ENCODE measurements at regions not wholly inside any gene's neighbourhood (a gene's known extent, or its start where the extent isn't known, plus 50 kb on each side); places are given as distances from the start of the nearest gene placed in this dataset.

GRCh38 chr14:105944632-105945610, 418.5 kb downstream of the TMEM121 start:
- Histone ChIP-seq H3K9me3 (no peaks in the 10 kb centered on the region; the same call in 2 of the 3 replicates), H3K4me2 (peak overlapping the region; percentile 47), H3K27ac (no peak overlapping the region), H3K4me1 (no peaks in the 10 kb centered on the region), H3K4me3 (no peak overlapping the region)
- 28% methylated on average over 26 of the region's 30 CpGs for WGBS (ENCODE audit: missing lambda C conversion rate)
- peak; percentile 87 to 96 for ATAC-seq
- TF ChIP-seq CTCF (IDR thresholded peaks at IDR 0.05), result peak; percentile 77
- TF ChIP-seq ZNF302 (CRISPR knock-in tag; IDR thresholded peaks at IDR 0.05), result no peak
- TF ChIP-seq RCOR1 (IDR thresholded peaks at IDR 0.05; ENCODE audit: low read depth, low read length), result no peak
- TF ChIP-seq HOXB5 (CRISPR knock-in tag; IDR thresholded peaks at IDR 0.05), result no peak
- peak; percentile 84 to 90 for TF ChIP-seq RAD21 (conservative IDR thresholded peaks at IDR 0.05 in 1 of 2, IDR thresholded peaks at IDR 0.05 in 1 of 2)
- no peak for TF ChIP-seq CHD4 (IDR thresholded peaks at IDR 0.05; ENCODE audit: borderline replicate concordance)
- peak; percentile 92 for TF ChIP-seq SMC3 (IDR thresholded peaks at IDR 0.05)
- TF ChIP-seq REST (IDR thresholded peaks at IDR 0.05), result no peak
- no peak for FAIRE-seq
- peak; percentile 38 to 70 for DNase-seq (ENCODE audit: low read depth in 1 of 2, low spot score in 1 of 2)
- CTCF ChIA-PET, result interaction anchor here (0.7 to 3.7 kb wide), 14 partner anchors 10 to 268 kb away, joined by 3 to 19 read pairs (median 3); no protein-coding TSS in a partner anchor
- POLR2A ChIA-PET, result no interaction called here

GRCh38 chr14:105945896-105946295, 419.5 kb downstream of the TMEM121 start:
- ChIA-PET CTCF (interaction anchor here (1.3 to 2.6 kb wide), 3 partner anchors 9 to 43 kb away, joined by 3 to 19 read pairs (median 4); no protein-coding TSS in a partner anchor), POLR2A (no interaction called here)
- peak in 1 of 2 experiments; percentile 8 for DNase-seq (ENCODE audit: low read depth in 1 of 2, low spot score in 1 of 2)
- Histone ChIP-seq H3K4me2 (no peak overlapping the region), H3K4me1 (no peaks in the 10 kb centered on the region), H3K4me3 (no peak overlapping the region), H3K9me3 (no peaks in the 10 kb centered on the region), H3K27ac (no peak overlapping the region)
- peak; percentile 81 to 83 for ATAC-seq
- 6% methylated on average over 7 of the region's 7 CpGs for WGBS (ENCODE audit: missing lambda C conversion rate)
- FAIRE-seq, result no peak
- TF ChIP-seq KDM1A (IDR thresholded peaks at IDR 0.05; ENCODE audit: low read depth), result no peak
- peak; percentile 19; the same call in 2 of the 3 replicates for TF ChIP-seq CTCF (IDR thresholded peaks at IDR 0.05)
- peak in 1 of 2 experiments; percentile 36; a peak in 2 of 5 replicates for TF ChIP-seq RAD21 (conservative IDR thresholded peaks at IDR 0.05 in 1 of 2, IDR thresholded peaks at IDR 0.05 in 1 of 2)

GRCh38 chr14:105947599-105947998, 421.2 kb downstream of the TMEM121 start:
- H3K27ac ChIP-seq, result no peak overlapping the region
- FAIRE-seq, result no peak
- H3K4me1 ChIP-seq, result no peaks in the 10 kb centered on the region
- no peak overlapping the region for H3K4me2 ChIP-seq
- TF ChIP-seq EHMT2 (IDR thresholded peaks at IDR 0.05; ENCODE audit: low read depth), result no peak
- TF ChIP-seq JUNB (IDR thresholded peaks at IDR 0.05), result no peak
- no peak for TF ChIP-seq NFE2L2 (conservative IDR thresholded peaks at IDR 0.05; ENCODE audit: low read length)
- TF ChIP-seq PBX3 (IDR thresholded peaks at IDR 0.05), result no peak
- no peak for TF ChIP-seq HEYL (CRISPR knock-in tag; IDR thresholded peaks at IDR 0.05)
- no peak for TF ChIP-seq HMGXB4 (CRISPR knock-in tag; IDR thresholded peaks at IDR 0.05; ENCODE audit: borderline replicate concordance)
- no peak for TF ChIP-seq CTCF (IDR thresholded peaks at IDR 0.05)
- TF ChIP-seq FOSB (CRISPR knock-in tag; IDR thresholded peaks at IDR 0.05), result no peak
- no peak for DNase-seq (ENCODE audit: low read depth in 1 of 2, low spot score in 1 of 2)
- no peaks in the 10 kb centered on the region for H3K9me3 ChIP-seq
- WGBS (ENCODE audit: missing lambda C conversion rate), result 3% methylated on average over 4 of the region's 4 CpGs
- no peak overlapping the region for H3K4me3 ChIP-seq
- POLR2A ChIA-PET, result no interaction called here
- ATAC-seq, result no peak
- CTCF ChIA-PET, result no interaction called here
